Ishikawa (cell line): ENCODE measurements at regions not wholly inside any gene's neighbourhood (a gene's known extent, or its start where the extent isn't known, plus 50 kb on each side); places are given as distances from the start of the nearest gene placed in this dataset.

Experiments used
- CEBPB ChIP-seq: IDR thresholded peaks from 2 replicates; pipeline ENCODE4 v1.6.1; 2012
- EP300 ChIP-seq: IDR thresholded peaks from 2 replicates; pipeline ENCODE4 v1.6.1; 2012; ENCODE audit warnings: borderline replicate concordance
- YY1 ChIP-seq: IDR thresholded peaks from 2 replicates; pipeline ENCODE4 v1.6.1; 2012; ENCODE audit warnings: low read depth
- TF ChIP-seq, protein P1 (sequence below): IDR thresholded peaks from 2 replicates; pipeline ENCODE4 v1.6.1; 2012
- TF ChIP-seq, protein P2 (sequence below): IDR thresholded peaks from 2 replicates; pipeline ENCODE4 v1.6.1; 2012; ENCODE audit warnings: low read depth, mild to moderate bottlenecking

DNA sequence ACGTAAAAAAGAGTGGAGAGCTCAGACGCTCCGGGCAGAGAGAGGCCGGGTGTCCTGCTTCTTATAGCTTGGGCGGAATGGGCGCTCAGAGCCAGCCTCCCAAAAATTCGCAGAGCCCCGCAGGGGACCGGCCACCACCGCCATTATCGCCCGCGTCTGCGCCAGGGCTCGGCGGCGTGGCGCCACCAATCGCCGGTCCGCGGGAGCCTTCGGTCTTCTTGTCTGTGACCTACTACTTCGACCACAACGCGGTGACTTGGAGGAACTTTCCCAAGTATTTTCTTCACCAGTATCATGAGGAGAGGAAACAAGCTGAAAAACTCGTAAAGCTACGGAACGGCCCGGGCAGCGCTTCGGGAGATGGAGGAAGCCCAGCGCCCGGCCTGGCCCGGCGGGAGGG lies 1138.1 kb upstream of the CHAC2 start:
- TF ChIP-seq CEBPB: no peak
- TF ChIP-seq EP300: no peak
- TF ChIP-seq, protein P1, sequence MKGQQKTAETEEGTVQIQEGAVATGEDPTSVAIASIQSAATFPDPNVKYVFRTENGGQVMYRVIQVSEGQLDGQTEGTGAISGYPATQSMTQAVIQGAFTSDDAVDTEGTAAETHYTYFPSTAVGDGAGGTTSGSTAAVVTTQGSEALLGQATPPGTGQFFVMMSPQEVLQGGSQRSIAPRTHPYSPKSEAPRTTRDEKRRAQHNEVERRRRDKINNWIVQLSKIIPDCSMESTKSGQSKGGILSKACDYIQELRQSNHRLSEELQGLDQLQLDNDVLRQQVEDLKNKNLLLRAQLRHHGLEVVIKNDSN: no peak
- TF ChIP-seq, protein P2, sequence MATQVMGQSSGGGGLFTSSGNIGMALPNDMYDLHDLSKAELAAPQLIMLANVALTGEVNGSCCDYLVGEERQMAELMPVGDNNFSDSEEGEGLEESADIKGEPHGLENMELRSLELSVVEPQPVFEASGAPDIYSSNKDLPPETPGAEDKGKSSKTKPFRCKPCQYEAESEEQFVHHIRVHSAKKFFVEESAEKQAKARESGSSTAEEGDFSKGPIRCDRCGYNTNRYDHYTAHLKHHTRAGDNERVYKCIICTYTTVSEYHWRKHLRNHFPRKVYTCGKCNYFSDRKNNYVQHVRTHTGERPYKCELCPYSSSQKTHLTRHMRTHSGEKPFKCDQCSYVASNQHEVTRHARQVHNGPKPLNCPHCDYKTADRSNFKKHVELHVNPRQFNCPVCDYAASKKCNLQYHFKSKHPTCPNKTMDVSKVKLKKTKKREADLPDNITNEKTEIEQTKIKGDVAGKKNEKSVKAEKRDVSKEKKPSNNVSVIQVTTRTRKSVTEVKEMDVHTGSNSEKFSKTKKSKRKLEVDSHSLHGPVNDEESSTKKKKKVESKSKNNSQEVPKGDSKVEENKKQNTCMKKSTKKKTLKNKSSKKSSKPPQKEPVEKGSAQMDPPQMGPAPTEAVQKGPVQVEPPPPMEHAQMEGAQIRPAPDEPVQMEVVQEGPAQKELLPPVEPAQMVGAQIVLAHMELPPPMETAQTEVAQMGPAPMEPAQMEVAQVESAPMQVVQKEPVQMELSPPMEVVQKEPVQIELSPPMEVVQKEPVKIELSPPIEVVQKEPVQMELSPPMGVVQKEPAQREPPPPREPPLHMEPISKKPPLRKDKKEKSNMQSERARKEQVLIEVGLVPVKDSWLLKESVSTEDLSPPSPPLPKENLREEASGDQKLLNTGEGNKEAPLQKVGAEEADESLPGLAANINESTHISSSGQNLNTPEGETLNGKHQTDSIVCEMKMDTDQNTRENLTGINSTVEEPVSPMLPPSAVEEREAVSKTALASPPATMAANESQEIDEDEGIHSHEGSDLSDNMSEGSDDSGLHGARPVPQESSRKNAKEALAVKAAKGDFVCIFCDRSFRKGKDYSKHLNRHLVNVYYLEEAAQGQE: no peak
- TF ChIP-seq YY1: no peak
